AG10803 (cell line): ENCODE measurements at regions not wholly inside any gene's neighbourhood (a gene's known extent, or its start where the extent isn't known, plus 50 kb on each side); places are given as distances from the start of the nearest gene placed in this dataset.

Experiments
- DNase-seq: peaks from one replicate; pipeline ENCODE4 v3.0.0; 2010; ENCODE audit warnings: low read depth
- H3K4me3 ChIP-seq: 2 replicates; pipeline ENCODE4 v1.5.1; 2011; ENCODE audit warnings: mild to moderate bottlenecking, low read length, control low read depth
- TF ChIP-seq, protein P1 (sequence below): conservative IDR thresholded peaks from 2 replicates; pipeline ENCODE4 v1.5.1; 2011; ENCODE audit warnings: mild to moderate bottlenecking, low read length, control low read depth, inconsistent platforms

DNA sequence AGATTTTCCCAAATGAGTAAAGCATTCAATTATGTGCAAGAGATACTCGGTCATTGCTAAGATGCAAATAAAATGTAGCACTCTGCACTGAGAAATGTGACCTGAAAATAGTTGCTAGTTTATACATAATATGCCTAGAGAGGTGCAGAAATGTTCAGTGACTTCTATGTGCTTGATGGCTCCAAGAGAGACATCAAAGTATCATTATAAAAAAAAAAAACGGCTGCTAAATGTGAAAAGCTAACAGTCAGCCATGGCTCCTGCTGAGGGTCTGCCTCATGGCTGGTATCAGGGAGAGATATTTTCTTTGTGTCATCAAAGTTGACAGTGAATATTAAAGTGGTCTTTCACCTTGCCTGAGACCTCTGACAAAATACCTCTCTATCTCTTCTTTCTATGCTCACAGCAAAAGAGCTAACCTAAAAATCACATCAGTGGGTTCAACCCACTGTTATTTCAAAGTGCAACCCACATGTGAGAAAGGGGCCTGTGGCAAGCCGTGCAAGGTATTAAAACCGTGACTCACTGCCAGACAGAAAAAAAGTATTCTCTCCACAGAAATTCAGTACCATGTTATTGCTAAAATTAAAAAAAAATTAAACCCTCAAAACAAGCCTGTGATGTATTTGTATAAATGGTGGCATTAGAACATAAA, 259.0 kb downstream of the HIVEP2 start:
- DNase-seq, result no peak
- no peak overlapping the region for H3K4me3 ChIP-seq
- TF ChIP-seq, protein P1, sequence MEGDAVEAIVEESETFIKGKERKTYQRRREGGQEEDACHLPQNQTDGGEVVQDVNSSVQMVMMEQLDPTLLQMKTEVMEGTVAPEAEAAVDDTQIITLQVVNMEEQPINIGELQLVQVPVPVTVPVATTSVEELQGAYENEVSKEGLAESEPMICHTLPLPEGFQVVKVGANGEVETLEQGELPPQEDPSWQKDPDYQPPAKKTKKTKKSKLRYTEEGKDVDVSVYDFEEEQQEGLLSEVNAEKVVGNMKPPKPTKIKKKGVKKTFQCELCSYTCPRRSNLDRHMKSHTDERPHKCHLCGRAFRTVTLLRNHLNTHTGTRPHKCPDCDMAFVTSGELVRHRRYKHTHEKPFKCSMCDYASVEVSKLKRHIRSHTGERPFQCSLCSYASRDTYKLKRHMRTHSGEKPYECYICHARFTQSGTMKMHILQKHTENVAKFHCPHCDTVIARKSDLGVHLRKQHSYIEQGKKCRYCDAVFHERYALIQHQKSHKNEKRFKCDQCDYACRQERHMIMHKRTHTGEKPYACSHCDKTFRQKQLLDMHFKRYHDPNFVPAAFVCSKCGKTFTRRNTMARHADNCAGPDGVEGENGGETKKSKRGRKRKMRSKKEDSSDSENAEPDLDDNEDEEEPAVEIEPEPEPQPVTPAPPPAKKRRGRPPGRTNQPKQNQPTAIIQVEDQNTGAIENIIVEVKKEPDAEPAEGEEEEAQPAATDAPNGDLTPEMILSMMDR, result no peak

DNA sequence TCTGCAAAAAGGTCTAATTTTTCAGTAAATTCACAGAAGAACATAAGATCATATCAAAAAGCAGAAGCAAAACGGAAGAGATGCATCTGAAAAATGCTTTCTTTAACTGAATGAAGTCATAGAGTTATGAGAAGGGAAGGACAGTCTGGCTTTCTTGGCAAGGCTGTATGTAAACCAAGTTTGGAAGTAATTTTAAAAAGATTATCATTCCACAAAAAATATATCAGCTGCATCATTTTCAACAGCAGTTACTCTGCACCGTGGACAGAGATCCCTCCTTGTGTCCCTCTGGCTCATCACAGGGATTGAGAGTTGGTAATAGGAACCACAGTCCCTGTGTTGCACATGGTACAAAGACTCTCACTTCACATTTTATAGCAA, 258.5 kb downstream of the HIVEP2 start:
- no peak overlapping the region for H3K4me3 ChIP-seq
- TF ChIP-seq, protein P1, result no peak
- DNase-seq, result no peak

DNA sequence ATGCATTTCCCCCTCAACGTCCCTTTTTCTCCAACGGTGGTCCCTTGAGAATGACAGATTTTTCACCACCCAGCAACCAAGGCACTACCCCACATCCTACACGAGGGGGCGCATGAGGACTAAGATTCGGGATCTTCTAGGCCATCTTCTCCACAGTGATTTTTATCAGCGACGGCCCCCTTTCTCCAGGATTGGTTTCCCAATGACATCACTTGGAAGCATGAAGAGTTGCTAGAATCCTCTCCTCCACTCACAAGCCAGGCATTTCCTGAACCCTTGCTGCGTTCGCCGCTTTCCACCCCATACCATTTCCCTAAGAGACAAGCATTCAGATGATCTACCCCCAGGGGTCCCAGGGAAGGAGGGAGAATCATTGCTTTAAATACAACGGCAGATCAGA, 252.0 kb downstream of the HIVEP2 start:
- peak overlapping the region; percentile 38 for H3K4me3 ChIP-seq
- DNase-seq, result peak; percentile 93
- TF ChIP-seq, protein P1, result peak; percentile 93

GRCh38 chr6:142693441-142693840, 251.5 kb downstream of the HIVEP2 start:
- peak overlapping the region; percentile 38 for H3K4me3 ChIP-seq
- DNase-seq, result peak; percentile 78
- TF ChIP-seq, protein P1, result 0 out of 2 replicates have a peak, but pooled peaks have one; percentile 10

DNA sequence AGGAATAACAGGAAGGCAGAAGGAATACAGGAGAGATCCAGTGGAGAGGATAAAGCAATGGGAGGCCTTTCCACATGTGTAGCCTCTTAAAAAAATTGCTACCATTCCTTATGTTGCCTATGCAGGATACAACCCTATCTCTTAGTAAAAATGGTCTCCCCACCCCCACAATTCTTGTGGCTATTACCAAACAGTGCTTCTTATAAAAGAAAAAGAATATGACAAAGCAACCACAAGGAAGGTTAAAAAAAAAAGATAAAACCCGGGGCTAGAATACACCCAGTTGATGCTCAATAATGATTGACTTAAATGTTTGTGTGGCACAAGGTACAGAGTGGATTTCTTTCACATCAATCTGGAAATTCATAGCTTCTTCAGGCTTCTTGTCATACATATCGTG, 250.9 kb downstream of the HIVEP2 start:
- TF ChIP-seq, protein P1, result no peak
- H3K4me3 ChIP-seq, result no peak overlapping the region
- DNase-seq, result peak; percentile 59

DNA sequence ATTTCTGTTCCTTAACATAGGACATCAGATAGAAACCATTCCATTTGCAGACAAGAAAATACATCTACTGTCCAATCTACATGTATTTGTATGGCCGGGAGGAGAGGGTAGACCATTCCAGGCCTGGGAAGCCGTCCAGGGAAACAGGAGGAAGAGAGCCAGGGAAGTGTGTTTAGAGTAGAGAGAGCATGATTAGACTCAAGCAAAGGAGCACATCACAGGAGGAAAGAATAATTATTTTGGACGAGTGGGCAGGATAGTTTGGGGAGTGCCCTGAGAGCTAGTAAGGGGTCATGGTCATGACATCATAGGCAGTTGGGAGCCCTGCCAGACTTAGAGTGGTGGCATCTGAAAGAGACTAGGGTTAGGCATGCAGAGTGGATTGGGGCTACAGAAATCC, 250.0 kb downstream of the HIVEP2 start:
- no peak overlapping the region for H3K4me3 ChIP-seq
- DNase-seq, result no peak
- TF ChIP-seq, protein P1, result no peak
